NCI-H146 treated with DMSO at 0.1 percent for 48 hours (cell line): ENCODE measurements at regions not wholly inside any gene's neighbourhood (a gene's known extent, or its start where the extent isn't known, plus 50 kb on each side); places are given as distances from the start of the nearest gene placed in this dataset.
"Not testable (repeated sequence)": the region's sequence is repeated elsewhere in the genome, so short reads cannot be mapped to it uniquely, and the experiment has no call there.

Source experiments
- DNase-seq: peaks from one replicate; lab custom pipeline; 2025; ENCODE audit not compliant: unreplicated experiment; lab: John Stamatoyannopoulos, UW

DNA sequence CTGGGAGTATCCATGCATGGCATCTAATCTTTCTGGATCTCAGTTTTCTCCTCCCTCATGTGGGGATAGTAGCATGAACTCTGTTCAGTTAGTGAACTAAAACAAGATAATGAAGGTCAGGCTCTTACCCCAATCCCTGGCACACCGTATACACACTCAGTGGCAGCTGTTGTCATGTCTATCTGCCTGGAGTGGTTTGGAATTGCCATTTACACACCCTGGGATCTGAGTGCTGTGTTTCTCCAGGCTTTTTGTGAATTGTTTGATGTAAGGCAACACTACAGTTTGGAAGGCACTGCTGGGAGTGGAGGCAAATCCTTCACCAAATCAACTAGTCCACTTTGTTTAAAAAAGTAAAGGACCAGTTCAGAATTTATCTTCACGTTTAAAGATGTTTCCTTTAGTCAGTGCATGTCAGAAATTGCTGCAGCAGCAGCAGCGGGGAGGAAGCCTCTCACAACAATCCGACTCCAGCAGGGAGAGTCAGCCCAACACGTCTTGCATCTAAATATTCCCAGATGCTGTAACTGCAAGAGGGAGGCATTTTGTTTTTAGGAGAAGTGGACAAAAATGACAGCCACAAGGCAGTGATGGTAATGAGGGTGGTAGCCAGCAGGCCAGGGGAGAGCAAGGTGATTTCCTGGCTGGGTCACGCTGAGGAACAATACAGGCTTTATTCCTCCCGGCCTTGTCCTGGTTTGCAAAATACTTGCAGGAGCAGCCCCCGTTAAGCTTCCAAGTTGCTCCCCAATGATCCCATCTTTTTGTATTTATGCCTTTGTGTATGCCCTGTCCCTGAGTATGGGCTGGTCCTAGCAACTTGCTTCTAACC is 128.5 kb upstream of the LRIG1 start:
- DNase-seq = no peak

DNA sequence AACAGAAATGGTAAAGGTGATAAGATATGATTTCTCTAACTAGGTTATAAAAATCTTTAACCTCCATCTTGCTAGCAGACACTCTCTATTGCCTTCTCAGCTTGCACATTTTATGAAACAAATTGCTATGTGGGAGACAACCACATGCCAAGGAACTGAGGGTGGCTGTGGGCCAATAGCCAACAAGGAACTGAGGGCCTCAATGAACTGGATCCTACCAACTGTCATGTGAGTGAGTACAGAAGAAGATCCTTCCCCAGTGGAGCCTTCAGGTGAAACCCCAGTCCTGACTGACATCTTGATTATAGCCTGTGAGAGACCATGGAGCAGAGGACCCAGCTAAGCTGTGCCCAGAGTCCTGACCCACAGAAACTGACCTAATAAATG is 129.2 kb upstream of the LRIG1 start:
- no peak for DNase-seq

- DNase-seq = no peak
Measured at GRCh38 chr3:66633402-66634381, 132.9 kb upstream of the LRIG1 start.

DNA sequence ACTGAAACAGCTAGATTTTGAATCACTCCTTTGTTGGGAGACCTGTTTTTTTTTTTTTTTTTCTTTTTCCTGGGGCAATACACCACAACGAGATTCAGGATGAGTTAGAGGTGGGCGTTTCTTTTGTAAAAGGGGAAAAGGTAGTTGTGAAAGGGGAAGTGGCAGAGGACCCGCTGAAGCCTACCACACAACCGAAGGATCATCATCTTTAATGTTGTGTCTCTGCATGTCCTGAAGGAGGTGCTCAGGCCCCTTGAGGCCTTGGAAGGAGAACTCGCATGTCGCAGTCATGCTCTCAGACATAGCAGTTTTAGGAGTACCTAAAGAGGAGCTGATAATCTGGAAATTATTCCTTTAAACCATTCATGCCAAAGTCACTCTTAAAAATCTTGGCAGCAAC is 137.9 kb upstream of the LRIG1 start:
- no peak for DNase-seq

DNA sequence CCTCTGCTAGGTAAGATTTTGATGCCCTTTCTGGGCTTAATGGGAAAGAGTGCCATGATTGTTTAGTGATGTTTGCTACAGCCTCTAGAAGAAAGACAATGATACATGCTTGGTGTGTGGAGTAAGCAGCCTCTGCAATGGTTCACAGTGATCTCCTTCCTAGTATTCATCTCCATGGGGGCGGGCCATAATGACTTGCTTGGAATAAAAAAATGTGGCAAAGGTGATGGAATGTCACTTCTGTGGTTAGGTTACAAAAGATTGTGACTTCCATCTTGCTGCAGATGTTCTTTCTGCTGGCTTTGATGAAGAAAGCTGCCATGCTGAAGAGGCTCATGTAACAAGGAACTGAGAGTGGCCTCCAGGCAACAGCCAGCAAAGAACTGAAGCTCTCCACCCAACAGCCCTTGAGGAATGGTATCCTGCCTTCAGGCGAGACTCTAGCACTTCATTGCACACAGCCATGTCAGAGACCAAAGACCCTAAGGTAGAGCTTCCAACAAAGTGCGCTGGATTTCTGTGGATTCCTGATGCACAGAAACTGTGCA is 139.1 kb upstream of the LRIG1 start:
- no peak for DNase-seq

GRCh38 chr3:66642019-66642418 is 141.2 kb upstream of the LRIG1 start:
- DNase-seq = no peak

DNA sequence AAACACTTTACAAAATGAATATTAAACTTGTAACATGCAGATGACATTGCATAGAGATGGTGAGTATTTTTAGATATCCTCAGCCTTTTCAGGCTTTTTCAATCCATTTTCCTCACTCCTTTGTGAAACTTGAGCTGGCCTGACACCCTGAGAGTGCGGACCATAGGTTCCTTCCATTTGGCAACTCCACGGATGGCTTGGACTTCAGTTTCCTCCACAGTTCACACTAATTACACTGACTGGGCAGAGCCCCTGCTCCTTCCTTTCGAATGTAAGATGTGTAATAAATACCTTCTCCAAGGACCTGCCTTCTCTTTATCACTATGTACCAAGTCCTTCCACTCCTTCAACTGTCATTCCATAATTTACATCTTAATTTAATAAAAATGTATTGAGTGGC is 141.7 kb upstream of the LRIG1 start:
- DNase-seq = no peak

DNA sequence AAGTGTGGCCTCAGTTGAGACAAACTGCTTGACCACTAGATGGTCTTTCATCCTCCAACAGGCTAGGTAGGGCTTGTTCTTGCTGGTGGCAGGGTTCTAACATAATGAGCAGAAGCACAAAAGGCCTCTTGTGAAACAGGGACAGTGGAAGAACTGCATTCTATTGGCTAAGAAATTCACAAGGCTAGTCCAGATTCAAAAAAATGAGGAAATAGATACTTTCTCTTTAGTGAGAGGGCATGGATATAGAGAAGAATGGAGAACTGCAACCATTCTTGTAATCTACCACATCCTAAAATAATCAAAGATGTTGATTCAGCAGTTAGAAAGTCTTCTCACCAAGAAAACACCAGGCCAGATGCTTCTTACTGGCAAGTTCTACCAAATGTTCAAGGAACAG is 143.7 kb upstream of the LRIG1 start:
- no peak for DNase-seq

DNA sequence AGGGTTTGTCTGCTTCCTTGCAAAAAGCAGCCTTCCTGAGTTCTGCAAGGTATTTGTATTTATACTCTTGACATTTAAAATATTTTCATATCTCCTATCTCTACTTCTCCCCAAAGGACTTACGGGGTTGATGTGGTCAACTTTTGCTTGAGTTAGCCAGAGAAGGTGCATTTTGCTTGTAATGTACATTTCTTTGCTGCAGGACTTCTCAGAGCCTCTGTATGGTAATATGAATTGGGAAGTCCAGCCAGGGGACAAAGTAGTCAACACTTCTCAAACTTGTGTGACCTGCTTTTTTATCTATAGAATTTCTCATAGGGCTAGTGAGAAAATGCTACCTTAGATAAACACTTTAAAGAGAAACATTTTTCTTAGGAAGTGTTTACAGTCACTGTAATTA is 148.2 kb upstream of the LRIG1 start:
- no peak for DNase-seq

DNA sequence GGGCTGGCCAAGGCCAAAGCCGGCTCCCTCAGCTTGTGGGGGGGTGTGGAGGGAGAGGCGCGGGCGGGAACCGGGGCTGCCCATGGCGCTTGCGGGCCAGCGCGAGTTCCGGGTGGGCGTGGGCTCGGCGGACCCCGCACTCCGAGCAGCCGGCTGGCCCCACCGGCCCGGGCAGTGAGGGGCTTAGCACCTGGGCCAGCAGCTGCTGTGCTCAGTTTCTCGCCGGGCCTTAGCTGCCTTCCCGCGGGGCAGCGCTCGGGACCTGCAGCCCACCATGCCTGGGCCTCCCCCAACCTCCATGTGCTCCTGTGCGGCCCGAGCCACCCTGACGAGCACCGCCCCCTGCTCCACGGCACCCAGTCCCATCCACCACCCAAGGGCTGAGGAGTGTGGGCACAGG is 150.7 kb upstream of the LRIG1 start:
- DNase-seq = not testable (repeated sequence)

- not testable (repeated sequence) for DNase-seq
Measured at GRCh38 chr3:66652100-66652499, 151.3 kb upstream of the LRIG1 start.

DNA sequence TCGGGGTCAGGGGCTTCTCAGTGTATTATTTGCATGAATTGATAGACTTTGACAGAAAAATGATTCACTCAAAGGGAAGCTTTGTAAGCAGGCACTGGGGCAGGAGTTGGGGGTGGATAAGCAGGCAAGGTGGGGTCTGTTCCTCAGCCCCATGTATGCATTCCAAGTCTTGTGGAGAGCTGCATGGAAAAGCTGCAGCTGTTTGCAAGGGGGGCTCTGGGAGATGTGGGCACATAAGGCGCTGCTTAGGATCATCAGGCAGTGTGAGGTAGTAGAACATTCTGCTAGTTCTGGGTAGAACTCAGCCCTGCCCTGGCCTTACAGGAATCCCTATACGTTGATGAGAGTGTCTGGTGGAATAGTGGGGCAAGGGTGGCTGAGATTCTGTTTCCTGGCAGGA is 154.2 kb upstream of the LRIG1 start:
- no peak for DNase-seq

GRCh38 chr3:66655671-66656070 is 154.8 kb upstream of the LRIG1 start:
- DNase-seq = no peak

GRCh38 chr3:66656609-66657008 is 155.8 kb upstream of the LRIG1 start:
- no peak for DNase-seq

DNA sequence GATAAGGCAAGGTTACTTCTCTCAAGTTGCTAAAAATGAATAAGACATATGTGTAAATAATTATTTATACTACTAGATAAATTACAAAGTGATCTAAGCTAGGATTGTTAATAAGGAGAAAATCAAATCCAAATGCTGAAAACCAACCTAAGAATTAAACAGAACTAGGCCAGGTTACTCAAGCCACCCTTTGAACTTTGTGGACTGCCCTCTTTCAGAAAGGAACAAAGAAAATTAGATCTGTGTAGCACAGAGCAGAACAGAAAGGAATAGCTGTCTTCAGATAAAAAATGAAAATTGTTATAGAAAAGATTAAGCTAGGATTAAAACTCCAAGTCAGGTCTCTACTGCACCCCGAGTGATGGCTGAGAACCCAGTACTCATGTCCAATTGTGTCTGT is 158.2 kb upstream of the LRIG1 start:
- no peak for DNase-seq

GRCh38 chr3:66661628-66662027 is 160.8 kb upstream of the LRIG1 start:
- no peak for DNase-seq

DNA sequence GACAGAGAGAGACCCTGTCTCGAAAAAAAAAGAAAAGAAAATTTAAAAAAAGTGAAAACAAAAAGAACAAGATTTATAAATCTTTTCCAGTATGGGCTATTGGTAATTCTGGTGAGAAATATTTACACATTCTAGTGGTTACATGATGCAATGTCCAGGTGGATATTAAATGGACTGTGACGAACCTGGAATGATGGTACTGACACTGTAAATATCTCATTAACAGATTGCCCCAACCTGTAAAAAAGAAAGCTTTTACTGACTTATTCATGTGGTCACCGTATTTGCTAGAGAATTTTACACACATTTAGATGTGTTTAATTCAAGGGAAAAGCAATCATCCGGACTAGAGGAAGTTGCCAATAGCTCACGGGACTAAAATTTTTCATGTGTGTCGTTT is 162.1 kb upstream of the LRIG1 start:
- DNase-seq = no peak

- DNase-seq = no peak
Measured at GRCh38 chr3:66665021-66665695, 164.3 kb upstream of the LRIG1 start.

DNA sequence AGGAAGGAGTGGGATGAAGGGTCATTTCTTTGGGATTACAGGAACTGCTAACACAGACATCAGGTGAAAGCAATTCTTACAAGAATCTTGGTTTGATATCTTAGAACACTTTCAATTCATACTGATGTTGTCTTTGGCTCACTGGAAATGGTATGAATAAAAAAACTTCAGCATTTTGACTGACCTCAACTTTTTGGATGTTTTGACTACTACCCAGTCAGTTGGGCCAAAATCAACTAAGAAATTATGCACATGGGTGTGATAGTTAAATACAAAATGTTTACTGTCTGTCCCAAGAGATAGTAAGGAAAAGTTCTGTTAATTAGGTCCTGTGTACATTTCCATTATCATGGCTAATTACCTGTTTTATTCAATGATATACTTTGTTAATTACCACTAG is 165.5 kb upstream of the LRIG1 start:
- DNase-seq = no peak

- DNase-seq = no peak
Measured at GRCh38 chr3:66667263-66667662, 166.4 kb upstream of the LRIG1 start.

GRCh38 chr3:66671291-66671690 is 170.5 kb upstream of the LRIG1 start:
- DNase-seq = no peak
